ENCODE measurements at regions not wholly inside any gene's neighbourhood (a gene's known extent, or its start where the extent isn't known, plus 50 kb on each side); places are given as distances from the start of the nearest gene placed in this dataset.

- no peaks in the 10 kb centered on the region for H3K9me2 ChIP-seq (ENCODE audit: insufficient read depth)
- ChIA-PET POLR2A (no interaction called here), RAD21 (ENCODE audit: low non-redundant PET in 1 of 2, low total read pairs in 2 of 2, uncharacterized antibody in 2 of 2, unreplicated experiment in 2 of 2) (no interaction called here)
Observed at GRCh38 chr3:185988816-185989175, 51.0 kb upstream of the TRA2B start.

More at GRCh38 chr3:185988816-185989175, 51.0 kb upstream of the TRA2B start:
- no peak for ATAC-seq
- no TSS peak for BruUV-seq (replicated peaks)
- H4K20me1 ChIP-seq (ENCODE audit: insufficient read depth) = no peaks in the 10 kb centered on the region
- no peaks in the 10 kb centered on the region for H3K27me3 ChIP-seq (ENCODE audit: insufficient read depth, low read length)
- no peak overlapping the region for H3K4me2 ChIP-seq (ENCODE audit: low read length)
- H3K79me2 ChIP-seq (ENCODE audit: insufficient read depth, low read length) = no peaks in the 10 kb centered on the region
- no peaks in the 10 kb centered on the region for H3K9me3 ChIP-seq (ENCODE audit: control insufficient read depth in 1 of 2, insufficient read depth in 1 of 2, low read depth in 1 of 2, low read length in 2 of 2)
- intact Hi-C loops (cut with micrococcal nuclease) = loop anchor here (10.0 kb wide), 1 partner anchor 836 kb away; no protein-coding TSS in a partner anchor
- H3K4me3 ChIP-seq (replicated peaks in 1 of 2; ENCODE audit: low read depth in 1 of 2, low read length in 2 of 2) = no peak overlapping the region
- H3K9ac ChIP-seq (ENCODE audit: low read length) = no peak overlapping the region
- no peaks in the 10 kb centered on the region for H3K4me1 ChIP-seq (ENCODE audit: control insufficient read depth in 1 of 2, insufficient read depth in 2 of 2, low read length in 2 of 2)
- TF ChIP-seq, protein P1, sequence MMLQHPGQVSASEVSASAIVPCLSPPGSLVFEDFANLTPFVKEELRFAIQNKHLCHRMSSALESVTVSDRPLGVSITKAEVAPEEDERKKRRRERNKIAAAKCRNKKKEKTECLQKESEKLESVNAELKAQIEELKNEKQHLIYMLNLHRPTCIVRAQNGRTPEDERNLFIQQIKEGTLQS (IDR thresholded peaks at IDR 0.05) = no peak
- TF ChIP-seq ZFX (IDR thresholded peaks at IDR 0.05) (no peak), POLR2AphosphoS5 (IDR thresholded peaks at IDR 0.05; ENCODE audit: low read depth, low read length) (no peak), EZH2 (IDR thresholded peaks at IDR 0.05) (no peak), YY1 (IDR thresholded peaks at IDR 0.05; ENCODE audit: extremely low read depth, insufficient replicate concordance, low read depth, low read length) (no peak), JUND (IDR thresholded peaks at IDR 0.05) (no peak), SP1 (IDR thresholded peaks at IDR 0.05; ENCODE audit: low read depth) (no peak), ZBTB33 (IDR thresholded peaks at IDR 0.05; ENCODE audit: extremely low read depth, insufficient replicate concordance, low read length) (no peak), EGR1 (IDR thresholded peaks at IDR 0.05; ENCODE audit: low read depth) (no peak), SIN3A (IDR thresholded peaks at IDR 0.05; ENCODE audit: low read depth) (no peak), POLR2A (IDR thresholded peaks at IDR 0.05; ENCODE audit: borderline replicate concordance, extremely low read depth, insufficient read depth, insufficient read length) (no peak), CEBPB (IDR thresholded peaks at IDR 0.05; ENCODE audit: low read depth) (no peak), ELF1 (IDR thresholded peaks at IDR 0.05; ENCODE audit: borderline replicate concordance, low read depth) (no peak), EZH2phosphoT487 (IDR thresholded peaks at IDR 0.05; ENCODE audit: borderline replicate concordance) (no peak), FOSL1 (IDR thresholded peaks at IDR 0.05; ENCODE audit: low read depth) (no peak), RAD21 (IDR thresholded peaks at IDR 0.05; ENCODE audit: low read depth) (no peak), TCF7L2 (IDR thresholded peaks at IDR 0.05; ENCODE audit: borderline replicate concordance, extremely low read depth, insufficient read depth, insufficient read length) (no peak), ZNF274 (IDR thresholded peaks at IDR 0.05; ENCODE audit: low read depth, low read length) (no peak)
- TF ChIP-seq, protein P2, sequence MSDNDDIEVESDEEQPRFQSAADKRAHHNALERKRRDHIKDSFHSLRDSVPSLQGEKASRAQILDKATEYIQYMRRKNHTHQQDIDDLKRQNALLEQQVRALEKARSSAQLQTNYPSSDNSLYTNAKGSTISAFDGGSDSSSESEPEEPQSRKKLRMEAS (IDR thresholded peaks at IDR 0.05) = no peak
- CTCF ChIA-PET = interaction anchor here (1.3 to 2.5 kb wide), 5 partner anchors 253 to 833 kb away, joined by 3 to 8 read pairs (median 4); no protein-coding TSS in a partner anchor
- no peaks in the 10 kb centered on the region for H3K36me3 ChIP-seq (ENCODE audit: control insufficient read depth in 1 of 2, insufficient read depth in 2 of 2, low read length in 2 of 2)
- H3K27ac ChIP-seq (ENCODE audit: low read depth, low read length) = no peak overlapping the region
- no peak overlapping the region for H2AFZ ChIP-seq (ENCODE audit: low read depth, low read length, poor library complexity, severe bottlenecking)
- no peak for DNase-seq (ENCODE audit: low read depth, low spot score)

Data from HCT116 (cell line).